Neuronal stem cell (in vitro differentiated cells): ENCODE measurements at regions not wholly inside any gene's neighbourhood (a gene's known extent, or its start where the extent isn't known, plus 50 kb on each side); places are given as distances from the start of the nearest gene placed in this dataset. TPM values are rescaled to one million over a fixed set of nuclear protein-coding genes. Genes with fewer than 3 reads are reported as not detected.

Experiments used
- DNase-seq: peaks from one replicate; pipeline ENCODE4 v3.0.0-alpha.2; 2013; ENCODE audit warnings: low spot score
- H2AFZ ChIP-seq: one replicate; pipeline ENCODE4 v1.6.1; 2013; ENCODE audit warnings: mild to moderate bottlenecking, low read length, inconsistent platforms
- H2AK5ac ChIP-seq: 2 replicates; pipeline ENCODE4 v1.6.1; 2013; ENCODE audit warnings: low read depth, mild to moderate bottlenecking, inconsistent platforms, low read length, moderate library complexity, mixed read lengths
- H2BK120ac ChIP-seq: 2 replicates; pipeline ENCODE4 v1.6.1; 2013; ENCODE audit warnings: low read depth, mild to moderate bottlenecking, inconsistent platforms, low read length, moderate library complexity, mixed read lengths
- H2BK12ac ChIP-seq: one replicate; pipeline ENCODE4 v1.6.1; 2013; ENCODE audit warnings: low read length, inconsistent platforms
- H2BK15ac ChIP-seq: 2 replicates; pipeline ENCODE4 v1.6.1; 2013; ENCODE audit warnings: mild to moderate bottlenecking, low read length, inconsistent platforms, mixed read lengths
- H2BK5ac ChIP-seq: one replicate; pipeline ENCODE4 v1.6.1; 2013; ENCODE audit warnings: inconsistent platforms, mild to moderate bottlenecking, low read length, moderate library complexity
- H3K14ac ChIP-seq: one replicate; pipeline ENCODE4 v1.6.1; 2013; ENCODE audit warnings: low read length, inconsistent platforms
- H3K18ac ChIP-seq: 2 replicates; pipeline ENCODE4 v1.6.1; 2013; ENCODE audit warnings: low read length, inconsistent platforms
- H3K23ac ChIP-seq: 2 replicates; pipeline ENCODE4 v1.6.1; 2013; ENCODE audit warnings: low read depth, mild to moderate bottlenecking, mixed read lengths, low read length, inconsistent platforms; ENCODE audit not compliant: poor library complexity
- H3K27ac ChIP-seq: replicated peaks from 3 replicates; pipeline ENCODE4 v1.5.1; 2013; ENCODE audit warnings: low read length, inconsistent platforms
- H3K27me3 ChIP-seq, 3 experiments: 2 replicates each; pipeline ENCODE4 v1.6.1; 2013; ENCODE audit warnings: low read length in 3 of 3, mild to moderate bottlenecking in 2 of 3, inconsistent platforms in 1 of 3, low read depth in 1 of 3, mixed read lengths in 1 of 3, moderate library complexity in 1 of 3; ENCODE audit not compliant: control insufficient read depth in 3 of 3, insufficient read depth in 3 of 3
- H3K36me3 ChIP-seq, 2 donors: replicated peaks in 1 of 2; 2 replicates each; pipeline ENCODE4 v1.6.1; 2013; ENCODE audit warnings: low read length in 2 of 2; ENCODE audit not compliant: control insufficient read depth in 2 of 2, insufficient read depth in 2 of 2
- H3K4ac ChIP-seq: 2 replicates; pipeline ENCODE4 v1.6.1; 2013; ENCODE audit warnings: inconsistent platforms, mild to moderate bottlenecking, low read length, moderate library complexity
- H3K4me1 ChIP-seq, 2 donors: 1 replicate in 1 of 2; 2 replicates in 1 of 2; pipeline ENCODE4 v1.6.1; 2013; ENCODE audit warnings: low read length in 2 of 2, low read depth in 1 of 2; ENCODE audit not compliant: control insufficient read depth in 2 of 2, insufficient read depth in 1 of 2
- H3K4me2 ChIP-seq: one replicate; pipeline ENCODE4 v1.6.1; 2013; ENCODE audit warnings: mild to moderate bottlenecking, low read length, inconsistent platforms; ENCODE audit not compliant: insufficient read depth, poor library complexity, severe bottlenecking
- H3K4me3 ChIP-seq, 2 donors: 2 replicates each; pipeline ENCODE4 v1.5.1; 2013; ENCODE audit warnings: low read length in 2 of 2, mild to moderate bottlenecking in 2 of 2, inconsistent platforms in 1 of 2, moderate library complexity in 1 of 2
- H3K79me1 ChIP-seq: one replicate; pipeline ENCODE4 v1.6.1; 2013; ENCODE audit warnings: low read depth, mild to moderate bottlenecking, inconsistent platforms, low read length, moderate library complexity
- H3K9ac ChIP-seq: one replicate; pipeline ENCODE4 v1.6.1; 2013; ENCODE audit warnings: mild to moderate bottlenecking, low read depth, low read length, inconsistent platforms; ENCODE audit not compliant: poor library complexity
- H3K9me3 ChIP-seq, 2 donors: replicated peaks in 1 of 2; 2 replicates each; pipeline versions ENCODE3 to v1.6.1; 2013; ENCODE audit warnings: low read length in 2 of 2, mild to moderate bottlenecking in 2 of 2, inconsistent platforms in 1 of 2, low read depth in 1 of 2, mixed read lengths in 1 of 2, moderate library complexity in 1 of 2; ENCODE audit not compliant: control insufficient read depth in 2 of 2, insufficient read depth in 1 of 2
- H4K8ac ChIP-seq: one replicate; pipeline ENCODE4 v1.6.1; 2013; ENCODE audit warnings: low read depth, mild to moderate bottlenecking, inconsistent platforms, low read length, moderate library complexity
- H4K91ac ChIP-seq: one replicate; pipeline ENCODE4 v1.6.1; 2013; ENCODE audit warnings: low read length, low read depth, mild to moderate bottlenecking, inconsistent platforms; ENCODE audit not compliant: poor library complexity
- WGBS, 2 donors: extraction: QIAGEN DNeasy Blood & Tissue Kit; methylation state at CpG; one replicate each; pipeline ENCODE4 v1.1.7; 2013; ENCODE audit warnings: missing lambda C conversion rate in 2 of 2, mixed read lengths in 1 of 2; ENCODE audit not compliant: insufficient read length in 2 of 2, insufficient replicate concordance in 1 of 2; ENCODE audit errors: extremely low coverage in 2 of 2; 5-methylcytosine and 5-hydroxymethylcytosine counted together
- small RNA-seq: library from polyadenylated mRNA; stranded (forward); fragments of <200 nt; extraction: miRNeasy Mini kit (QIAGEN cat#:217004); gene quantifications from one replicate; pipeline ENCODE3, GENCODE V24; 2013; ENCODE audit not compliant: insufficient read depth

GRCh38 chrX:146264763-146265375 is 447.2 kb downstream of the SLITRK2 start:
- Histone ChIP-seq H2BK120ac (no peak overlapping the region), H4K91ac (no peak overlapping the region), H3K4me3 (no peak overlapping the region), H3K23ac (no peak overlapping the region), H3K4ac (no peak overlapping the region), H3K27me3 (no peaks in the 10 kb centered on the region), H2BK15ac (no peak overlapping the region), H2AK5ac (no peak overlapping the region), H2BK5ac (no peak overlapping the region), H3K4me1 (no peaks in the 10 kb centered on the region), H3K79me1 (no peaks in the 10 kb centered on the region), H4K8ac (no peak overlapping the region), H3K4me2 (no peak overlapping the region), H2BK12ac (no peak overlapping the region), H3K9me3 (no peaks in the 10 kb centered on the region), H3K36me3 (no peaks in the 10 kb centered on the region), H3K18ac (no peak overlapping the region), H3K14ac (no peak overlapping the region), H2AFZ (no peak overlapping the region), H3K27ac (no peak overlapping the region), H3K9ac (no peak overlapping the region)
- no CpG with 5 or more reads among the region's 8 CpGs for WGBS, 2 donors
- no peak for DNase-seq

GRCh38 chrX:146278381-146278780 is 460.8 kb downstream of the SLITRK2 start:
- no peak for DNase-seq
- H3K27me3 ChIP-seq: no peaks in the 10 kb centered on the region
- no peak overlapping the region for H2BK5ac ChIP-seq
- no peak overlapping the region for H3K27ac ChIP-seq
- no peak overlapping the region for H2AFZ ChIP-seq
- H3K4me2 ChIP-seq: no peak overlapping the region
- H3K23ac ChIP-seq: no peak overlapping the region
- H3K4ac ChIP-seq: no peak overlapping the region
- no peak overlapping the region for H2AK5ac ChIP-seq
- no peak overlapping the region for H4K91ac ChIP-seq
- H4K8ac ChIP-seq: no peak overlapping the region
- H3K4me3 ChIP-seq: no peak overlapping the region
- H2BK120ac ChIP-seq: no peak overlapping the region
- no peak overlapping the region for H2BK15ac ChIP-seq
- H3K14ac ChIP-seq: no peak overlapping the region
- H3K18ac ChIP-seq: no peak overlapping the region
- no peaks in the 10 kb centered on the region for H3K4me1 ChIP-seq
- H3K79me1 ChIP-seq: no peaks in the 10 kb centered on the region
- H3K9me3 ChIP-seq: no peaks in the 10 kb centered on the region
- no peak overlapping the region for H2BK12ac ChIP-seq
- H3K36me3 ChIP-seq: no peaks in the 10 kb centered on the region
- H3K9ac ChIP-seq: no peak overlapping the region
- no CpG with 5 or more reads among the region's 2 CpGs for WGBS, 2 donors

Small RNAs in the stretch of these regions (small RNA-seq; reads per million reads assigned to genes)
- 10.3 reads per million, percentile 58 among the genes with 10 or more reads in this experiment for gene MIR888
- gene MIR890: 2.0 reads per million
- 481 reads per million, percentile 98 among the genes with 10 or more reads in this experiment for gene MIR891A
- 2.0 reads per million for gene MIR891B
- gene MIR892A: 27.2 reads per million, percentile 86 among the genes with 10 or more reads in this experiment
- 3.2 reads per million for gene MIR892B
- gene MIR892C: not detected
